ENCODE measurements at regions not wholly inside any gene's neighbourhood (a gene's known extent, or its start where the extent isn't known, plus 50 kb on each side); places are given as distances from the start of the nearest gene placed in this dataset.
"Not testable (repeated sequence)": the region's sequence is repeated elsewhere in the genome, so short reads cannot be mapped to it uniquely, and the experiment has no call there.

GRCh38 chr1:185463011-185463410 lies 146.0 kb upstream of the IVNS1ABP start:
- DNase-seq, result no peak

- DNase-seq, result not testable (repeated sequence)
These were observed 143.7 kb upstream of the IVNS1ABP start for GRCh38 chr1:185460723-185461122.

- no peak for DNase-seq
These were observed 142.1 kb upstream of the IVNS1ABP start for GRCh38 chr1:185459141-185459540.

GRCh38 chr1:185458670-185459069 lies 141.6 kb upstream of the IVNS1ABP start:
- DNase-seq, result no peak

GRCh38 chr1:185453496-185454192 lies 136.6 kb upstream of the IVNS1ABP start:
- no peak for DNase-seq

GRCh38 chr1:185450917-185451316 lies 133.9 kb upstream of the IVNS1ABP start:
- DNase-seq, result no peak

GRCh38 chr1:185450060-185450788 lies 133.2 kb upstream of the IVNS1ABP start:
- DNase-seq, result no peak

GRCh38 chr1:185449378-185450059 lies 132.5 kb upstream of the IVNS1ABP start:
- DNase-seq, result no peak

- no peak for DNase-seq
These were observed 131.6 kb upstream of the IVNS1ABP start for GRCh38 chr1:185448591-185449186.

GRCh38 chr1:185446131-185446530 lies 129.1 kb upstream of the IVNS1ABP start:
- no peak for DNase-seq

- DNase-seq, result no peak
These were observed 128.6 kb upstream of the IVNS1ABP start for GRCh38 chr1:185445594-185445993.

- no peak for DNase-seq
These were observed 127.6 kb upstream of the IVNS1ABP start for GRCh38 chr1:185444676-185445075.

- DNase-seq, result no peak
These were observed 125.0 kb upstream of the IVNS1ABP start for GRCh38 chr1:185442050-185442449.

- DNase-seq, result no peak
These were observed 124.6 kb upstream of the IVNS1ABP start for GRCh38 chr1:185441605-185442004.

- DNase-seq, result no peak
These were observed 123.8 kb upstream of the IVNS1ABP start for GRCh38 chr1:185440877-185441276.

GRCh38 chr1:185439727-185440415 lies 122.8 kb upstream of the IVNS1ABP start:
- DNase-seq, result no peak

- no peak for DNase-seq
These were observed 121.9 kb upstream of the IVNS1ABP start for GRCh38 chr1:185438936-185439335.

- DNase-seq, result no peak
These were observed 118.8 kb upstream of the IVNS1ABP start for GRCh38 chr1:185435696-185436379.

- no peak for DNase-seq
These were observed 117.7 kb upstream of the IVNS1ABP start for GRCh38 chr1:185434721-185435120.

- no peak for DNase-seq
These were observed 116.6 kb upstream of the IVNS1ABP start for GRCh38 chr1:185433667-185434066.

GRCh38 chr1:185432948-185433347 lies 115.9 kb upstream of the IVNS1ABP start:
- no peak for DNase-seq

GRCh38 chr1:185431612-185432011 lies 114.6 kb upstream of the IVNS1ABP start:
- no peak for DNase-seq
